HG03060 (cell line): ENCODE measurements at regions not wholly inside any gene's neighbourhood (a gene's known extent, or its start where the extent isn't known, plus 50 kb on each side); places are given as distances from the start of the nearest gene placed in this dataset.
A peak's percentile ranks its signal among the peaks of the same experiment; 100 is the strongest.

ENCODE experiments used
- ATAC-seq: cut with Tn5 transposase; IDR thresholded peaks from one replicate; pipeline ENCODE4 v1.9.1; 2021; ENCODE audit warnings: low read depth, moderate number of reproducible peaks; ENCODE audit not compliant: unreplicated experiment

DNA sequence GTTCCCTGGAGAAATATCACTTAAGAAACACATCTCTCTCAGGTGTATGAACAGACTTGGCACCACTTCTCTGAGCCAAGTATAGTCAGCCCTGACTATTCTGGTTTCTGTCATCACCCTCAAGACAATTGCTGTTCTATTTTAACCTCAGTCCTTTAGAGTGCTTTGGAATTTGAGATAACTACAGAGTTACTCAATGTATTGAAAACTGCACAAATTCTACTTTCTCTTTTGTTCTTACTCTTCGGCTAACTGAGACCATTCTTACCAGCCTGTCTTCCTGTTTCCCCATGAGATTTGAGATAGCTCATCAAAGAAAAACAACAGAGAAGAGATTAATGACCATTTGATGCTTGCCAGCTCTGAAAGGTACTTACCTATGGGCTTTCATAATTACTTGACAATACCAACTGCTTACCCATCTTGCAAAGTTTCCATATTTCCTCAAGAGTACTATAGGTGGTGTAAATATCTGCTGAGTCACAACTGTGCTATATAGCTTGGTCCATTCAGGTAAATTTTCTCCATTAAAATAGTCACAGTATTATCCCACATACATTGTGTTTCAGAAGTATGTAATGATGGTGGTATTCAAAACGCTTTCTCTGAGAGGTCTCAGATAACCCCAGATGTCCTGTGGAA is 467.5 kb upstream of the CHST9 start:
- peak; percentile 56 for ATAC-seq

DNA sequence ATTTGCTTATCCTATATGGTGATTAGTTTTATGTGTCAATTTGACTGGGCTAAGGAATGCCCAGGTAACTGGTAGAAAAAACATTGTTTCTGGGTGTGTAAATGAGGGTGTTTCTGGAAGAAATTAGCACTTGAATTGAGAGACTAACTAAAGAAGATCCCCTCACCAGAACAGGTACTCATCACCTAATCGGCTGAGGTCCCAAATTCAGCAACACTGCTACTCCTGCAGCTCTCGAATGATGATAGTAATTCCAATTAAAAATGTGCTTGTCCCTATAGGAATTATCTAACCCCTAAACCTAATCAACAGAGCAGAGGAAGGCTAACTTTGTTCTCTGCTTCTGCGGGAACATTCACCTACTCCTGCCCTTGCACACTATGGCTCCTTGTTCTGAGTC is 464.5 kb upstream of the CHST9 start:
- ATAC-seq: no peak

DNA sequence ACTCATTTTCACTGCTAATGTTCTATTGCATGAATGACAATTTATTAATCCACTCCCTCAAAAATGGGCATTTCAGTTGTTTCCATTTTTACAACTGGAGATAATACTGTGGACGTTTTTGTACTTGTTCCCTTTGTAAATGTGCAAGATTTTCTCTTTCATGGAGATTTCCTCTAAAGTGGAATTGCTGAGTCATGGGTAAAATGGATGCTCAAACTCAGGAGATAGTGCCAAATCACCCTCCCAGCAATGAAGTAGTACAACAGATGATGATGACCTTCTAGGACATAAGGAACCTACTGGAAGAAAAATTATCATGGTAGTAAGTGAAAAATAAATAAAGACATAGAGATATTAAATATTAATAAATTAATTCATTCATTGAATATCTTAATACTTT is 460.8 kb upstream of the CHST9 start:
- no peak for ATAC-seq

DNA sequence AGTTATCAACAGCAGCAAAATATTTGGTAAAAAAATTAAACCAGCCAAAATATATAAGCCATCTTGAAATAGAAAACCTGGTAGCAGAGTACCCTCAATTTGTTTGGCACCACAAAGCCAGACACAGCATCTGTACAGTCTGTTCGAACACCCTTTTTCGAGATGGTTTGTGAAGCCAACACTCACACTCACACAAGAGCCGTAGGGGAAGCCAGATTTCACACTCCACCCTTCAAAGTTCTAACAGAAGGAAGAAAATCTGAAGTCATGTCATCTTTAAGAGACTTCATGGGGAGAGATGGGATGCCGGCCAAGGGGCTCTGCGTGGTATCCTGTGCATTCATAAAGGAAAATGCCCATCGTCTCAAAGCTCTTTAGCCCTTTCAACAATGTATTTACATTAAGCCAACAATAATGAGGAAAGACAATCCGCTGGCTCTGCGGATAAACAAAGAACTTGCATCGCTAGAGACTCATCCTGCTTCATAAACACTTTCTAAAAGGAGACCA is 451.5 kb upstream of the CHST9 start:
- ATAC-seq: no peak

DNA sequence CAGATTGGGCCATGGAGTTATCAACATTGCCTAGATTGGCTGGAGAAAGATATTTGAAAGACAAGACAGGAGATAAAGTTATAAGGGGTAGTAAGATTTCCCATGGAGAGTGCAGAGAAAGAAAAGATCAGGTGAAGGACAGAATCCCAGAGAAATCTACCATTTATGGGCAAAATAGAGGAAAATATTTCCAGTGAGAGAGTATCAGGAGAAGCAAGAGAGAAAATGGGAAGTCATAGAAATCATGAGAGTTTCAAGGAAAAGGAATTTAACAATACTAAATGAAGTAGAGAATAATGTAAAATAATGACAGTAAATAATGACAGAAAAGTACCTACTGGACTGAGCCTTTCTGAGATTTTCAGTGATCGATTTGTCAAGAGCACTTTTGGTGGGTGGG is 447.6 kb upstream of the CHST9 start:
- no peak for ATAC-seq

DNA sequence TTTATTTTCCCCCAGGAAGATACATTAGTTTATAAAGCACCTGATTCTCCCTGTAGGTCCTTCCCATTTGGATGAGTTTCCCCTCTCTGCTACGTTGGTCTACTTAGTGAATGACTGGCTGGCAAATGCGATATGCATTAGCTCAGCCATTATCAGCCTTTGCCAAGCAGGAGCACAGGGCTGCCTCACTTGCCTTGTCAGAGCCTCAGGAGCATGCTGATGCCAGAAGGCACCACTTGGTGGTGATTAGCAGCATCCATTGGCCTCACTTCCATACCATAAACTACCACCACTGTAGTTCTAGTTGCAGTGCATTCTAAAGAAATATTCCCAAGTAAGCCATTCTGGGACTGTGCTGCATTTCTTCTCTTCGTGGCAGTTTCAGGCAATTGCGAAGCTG is 442.8 kb upstream of the CHST9 start:
- ATAC-seq: no peak

DNA sequence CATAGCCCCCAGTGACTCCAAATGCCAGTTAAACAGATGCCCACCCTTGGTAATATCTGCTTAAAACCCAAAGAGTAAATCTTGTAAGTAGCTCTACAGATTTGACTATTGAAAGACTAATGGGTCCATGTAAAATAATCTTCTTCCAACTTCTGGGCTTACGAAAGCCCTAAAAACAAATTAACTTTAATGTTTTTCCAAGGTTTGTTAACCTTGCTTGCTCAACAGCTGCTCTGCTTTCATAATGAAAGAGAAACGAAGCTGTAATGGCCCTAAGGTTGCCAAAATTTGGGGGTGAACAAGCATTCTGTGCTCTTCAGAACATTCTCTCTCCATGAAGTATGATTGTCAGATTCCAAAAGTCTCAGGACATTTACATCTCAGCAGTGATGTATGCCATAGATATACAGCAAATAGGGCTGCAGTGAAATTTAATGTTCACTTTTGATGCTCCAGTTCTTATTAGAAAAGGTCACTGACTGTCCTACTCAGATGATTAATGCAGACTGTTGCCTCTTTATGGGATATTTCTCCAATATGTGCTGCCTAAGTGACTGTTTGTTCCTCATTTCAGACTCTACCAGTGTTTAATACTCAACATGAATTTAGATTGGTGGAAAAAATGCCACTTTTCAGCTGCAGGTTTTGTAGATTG is 436.3 kb upstream of the CHST9 start:
- ATAC-seq: no peak

DNA sequence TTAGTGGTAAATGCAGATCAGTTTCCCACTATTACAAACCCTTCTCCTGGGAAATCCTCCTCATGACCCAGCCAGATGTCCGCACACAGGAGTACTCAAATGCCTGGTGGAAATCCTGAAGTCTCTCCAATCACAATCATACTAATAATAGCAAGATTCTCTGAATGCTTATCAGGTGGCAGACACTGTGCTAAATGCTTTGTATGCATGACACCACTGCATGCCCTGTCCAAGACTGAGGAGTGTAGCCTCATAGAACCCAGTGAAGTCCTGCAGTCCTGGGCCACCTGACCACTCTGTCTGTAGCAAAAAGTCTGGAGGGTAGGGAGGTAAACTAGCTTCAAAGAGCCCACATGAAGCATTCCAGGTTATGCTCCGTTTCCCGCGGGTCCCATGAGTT is 434.8 kb upstream of the CHST9 start:
- ATAC-seq: no peak

DNA sequence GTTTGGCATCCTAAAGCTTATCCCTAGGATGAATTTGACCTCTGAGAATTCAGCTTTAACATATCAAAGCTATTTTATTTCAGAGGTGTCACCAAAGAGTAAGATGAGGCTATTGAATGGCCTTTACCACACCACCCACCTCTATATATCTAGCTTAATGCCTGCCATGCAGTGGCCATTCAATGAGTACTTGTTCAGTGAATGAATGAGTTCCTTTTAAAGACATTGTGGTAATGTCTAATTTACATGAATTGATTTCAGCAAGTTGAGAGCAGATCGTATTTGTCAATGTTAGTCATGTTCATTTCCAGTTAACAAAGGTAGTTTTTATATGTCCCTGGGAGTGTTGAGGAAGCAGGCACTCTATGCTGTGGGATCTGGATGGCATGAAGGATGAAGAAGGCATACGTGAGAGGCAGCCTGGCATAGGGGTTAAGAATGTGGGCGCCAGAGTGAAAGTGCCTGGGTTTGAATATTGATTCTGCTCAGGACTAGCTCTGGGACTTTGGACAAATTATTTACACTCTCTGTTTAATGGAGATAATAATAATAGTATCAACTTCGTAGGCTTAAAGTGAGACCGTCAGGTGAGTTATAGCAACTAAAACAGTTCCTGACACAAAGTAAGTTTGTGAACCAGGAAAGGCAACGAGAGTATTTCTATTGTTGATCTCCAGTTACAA is 434.1 kb upstream of the CHST9 start:
- ATAC-seq: no peak

DNA sequence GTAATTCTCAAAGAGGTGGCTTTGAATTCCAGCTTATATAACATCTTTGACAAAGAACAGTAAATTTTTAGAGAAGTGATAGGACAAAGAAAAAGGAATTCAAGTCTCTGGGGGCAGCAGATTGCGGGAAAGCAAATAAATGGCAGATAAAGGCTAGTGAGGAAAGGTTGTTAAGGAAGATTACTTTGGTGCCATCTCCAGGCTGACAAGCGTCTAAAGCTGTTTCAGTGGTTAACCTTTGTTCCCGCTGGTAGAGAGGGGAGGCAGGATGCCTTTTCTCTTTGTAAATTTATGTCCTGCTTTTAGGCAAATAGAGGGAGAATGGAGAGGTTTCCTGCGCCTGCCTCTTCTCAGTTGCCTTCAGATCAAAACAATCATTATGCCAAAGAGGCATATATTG is 431.2 kb upstream of the CHST9 start:
- ATAC-seq: no peak

DNA sequence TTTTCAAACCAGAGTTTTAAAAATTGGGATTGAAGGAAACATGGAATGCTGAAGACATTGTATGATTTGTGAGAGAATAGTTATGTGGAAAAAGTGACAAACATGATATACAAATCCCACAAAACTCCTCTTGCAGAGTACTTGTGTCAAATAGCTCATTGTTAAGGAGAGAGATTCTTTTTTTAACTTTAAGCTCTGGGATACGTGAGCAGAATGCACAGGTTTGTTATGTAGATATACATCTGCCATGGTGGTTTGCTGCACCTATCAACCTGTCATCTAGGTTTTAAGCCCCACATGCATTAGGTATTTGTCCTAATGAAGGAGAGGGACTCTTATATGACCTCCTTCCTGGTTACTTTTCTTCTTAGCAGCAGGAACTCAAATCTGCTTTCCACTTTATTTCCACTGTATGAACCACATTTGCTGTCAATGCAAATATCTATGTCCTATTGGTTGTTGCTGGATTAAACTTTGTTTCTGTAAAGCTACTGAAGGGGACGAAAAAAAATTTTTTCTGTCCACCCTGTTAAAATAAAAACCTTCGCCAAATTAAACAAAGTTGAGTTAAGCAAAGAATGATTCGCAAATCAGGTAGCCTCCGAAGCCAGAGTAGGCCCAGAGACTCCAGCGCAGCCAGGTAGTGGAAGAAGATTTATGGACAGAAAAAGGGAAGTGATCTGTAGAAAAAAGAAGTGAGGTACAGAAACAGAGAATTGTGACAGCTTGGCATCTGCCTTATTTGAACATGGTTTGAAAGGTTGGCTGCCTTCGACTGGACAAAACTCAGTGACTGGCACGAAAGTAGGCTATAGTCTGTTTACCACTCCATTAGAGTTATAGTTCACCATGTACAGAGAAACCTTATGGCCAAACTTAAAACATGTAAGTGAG is 430.1 kb upstream of the CHST9 start:
- no peak for ATAC-seq

DNA sequence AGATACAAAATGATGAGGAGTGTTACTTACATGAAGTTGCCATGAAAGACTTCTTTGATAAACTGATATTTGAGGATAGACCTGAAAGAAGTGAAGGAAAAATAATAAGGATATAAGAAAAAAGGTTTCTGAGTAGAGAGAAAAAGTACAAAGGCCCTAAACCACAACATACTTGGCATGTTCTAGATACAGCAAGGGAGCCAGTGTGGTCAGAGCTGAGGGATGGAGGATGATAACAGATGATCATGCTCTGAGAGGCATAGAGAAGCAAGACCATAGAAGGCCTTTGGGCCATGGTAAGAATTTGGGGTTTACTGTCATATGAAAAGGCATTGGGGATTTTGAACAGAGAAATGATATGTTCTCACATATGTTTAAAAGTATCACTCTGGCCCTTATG is 424.1 kb upstream of the CHST9 start:
- ATAC-seq: no peak

DNA sequence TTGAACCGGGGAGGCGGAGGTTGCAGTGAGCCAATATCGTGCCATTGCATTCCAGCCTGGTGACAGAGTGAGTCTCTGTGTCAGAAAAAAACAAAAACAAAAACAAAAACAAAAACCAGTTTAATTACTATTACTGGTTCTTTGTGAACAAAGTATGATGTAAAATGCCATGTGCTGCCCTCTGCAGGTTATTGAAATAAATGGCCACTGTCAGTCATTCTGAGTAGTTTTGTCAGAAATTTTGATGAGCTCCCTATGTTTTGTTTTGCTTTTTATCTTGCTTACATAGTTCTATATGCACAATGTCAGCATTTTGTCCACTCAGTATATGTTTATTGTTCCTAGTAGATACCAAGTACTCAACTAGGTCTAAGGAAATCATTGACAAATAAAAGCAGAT is 423.6 kb upstream of the CHST9 start:
- no peak for ATAC-seq

DNA sequence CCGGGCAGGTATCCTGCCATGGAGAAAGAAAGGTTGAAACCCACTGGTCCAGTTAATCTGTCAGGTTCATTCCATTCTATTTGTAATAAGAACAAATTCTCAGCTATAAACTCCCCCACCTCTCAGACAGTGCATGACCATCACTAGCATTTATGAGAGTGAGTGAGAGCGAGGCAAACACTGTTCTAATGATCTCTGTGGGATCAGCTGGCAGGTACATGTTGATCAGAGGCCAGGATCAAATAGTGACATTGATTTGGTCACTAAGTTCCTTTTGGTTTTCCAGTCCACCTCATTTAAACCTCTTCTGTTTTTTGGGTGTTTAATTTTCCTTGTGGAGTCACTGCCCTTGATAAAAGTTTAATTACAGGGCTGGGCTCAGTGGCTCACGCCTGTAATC is 423.1 kb upstream of the CHST9 start:
- ATAC-seq: no peak

DNA sequence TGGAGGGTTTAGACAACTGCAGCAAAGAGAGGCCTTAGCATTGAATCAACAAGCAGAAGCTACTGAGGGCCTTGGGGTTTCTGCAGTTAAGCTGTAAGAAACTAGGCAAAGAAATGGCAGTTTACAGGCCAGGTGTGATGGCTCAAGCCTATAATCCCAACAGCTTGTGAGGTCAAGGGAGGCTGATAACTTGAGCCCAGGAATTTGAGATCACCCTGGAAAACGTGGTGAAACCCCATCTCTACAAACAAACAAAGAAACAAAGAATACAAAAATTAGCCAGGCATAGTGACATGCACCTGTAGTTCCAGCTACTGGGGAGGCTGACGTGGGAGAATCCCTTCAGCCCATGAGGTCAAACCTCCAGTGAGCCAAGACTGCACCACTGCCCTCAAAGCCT is 421.6 kb upstream of the CHST9 start:
- no peak for ATAC-seq

DNA sequence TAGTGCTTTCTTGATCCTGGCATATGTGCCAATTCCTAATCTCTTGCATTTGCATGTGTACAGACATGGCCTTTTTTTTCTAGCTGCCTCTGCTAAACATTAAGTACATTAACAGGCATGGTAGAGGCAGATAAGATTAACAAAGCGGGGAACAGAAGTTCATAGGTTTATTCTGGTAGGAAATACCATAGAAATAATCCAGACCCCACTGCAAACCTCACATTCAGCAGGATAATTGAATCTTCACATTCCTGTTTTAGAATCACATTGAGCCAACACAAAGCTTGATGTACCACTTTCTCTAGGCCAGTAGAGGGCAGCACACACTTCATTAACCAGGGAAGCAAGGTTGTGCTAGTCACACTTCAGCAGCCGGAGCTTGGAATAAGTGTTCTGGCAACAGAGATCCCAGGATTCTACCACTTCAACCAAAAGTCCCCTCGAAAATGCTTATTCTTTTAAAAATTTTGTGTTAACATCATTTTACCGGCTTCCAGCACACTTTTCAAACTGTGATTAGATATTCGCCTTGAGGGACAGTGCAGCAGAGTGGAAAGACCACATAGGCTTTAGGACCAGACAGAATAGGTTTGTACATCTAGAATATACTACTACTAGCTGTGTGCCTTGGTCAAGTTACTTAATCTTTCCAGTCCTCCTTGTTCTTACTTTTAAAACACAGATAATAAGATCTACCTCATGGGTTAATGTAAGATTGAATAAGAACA is 420.2 kb upstream of the CHST9 start:
- ATAC-seq: peak; percentile 69

DNA sequence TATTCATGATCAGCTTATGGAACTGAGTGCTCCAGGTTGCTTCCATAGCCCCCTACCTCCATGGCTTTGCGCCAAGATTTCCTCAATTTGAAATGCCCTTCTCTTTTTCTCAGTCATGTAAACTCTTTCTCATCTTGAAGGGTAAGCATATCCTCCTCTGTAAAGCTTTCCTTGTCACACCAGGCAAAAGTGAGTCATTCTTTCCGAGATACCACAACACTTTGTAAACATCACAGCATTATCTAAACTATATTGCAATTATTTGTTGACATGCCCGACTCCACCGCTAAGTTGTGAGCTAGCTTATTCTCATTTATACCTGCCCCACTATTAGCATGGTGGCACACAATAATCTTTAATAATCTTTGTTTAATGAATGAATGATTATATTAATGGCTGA is 419.5 kb upstream of the CHST9 start:
- no peak for ATAC-seq

DNA sequence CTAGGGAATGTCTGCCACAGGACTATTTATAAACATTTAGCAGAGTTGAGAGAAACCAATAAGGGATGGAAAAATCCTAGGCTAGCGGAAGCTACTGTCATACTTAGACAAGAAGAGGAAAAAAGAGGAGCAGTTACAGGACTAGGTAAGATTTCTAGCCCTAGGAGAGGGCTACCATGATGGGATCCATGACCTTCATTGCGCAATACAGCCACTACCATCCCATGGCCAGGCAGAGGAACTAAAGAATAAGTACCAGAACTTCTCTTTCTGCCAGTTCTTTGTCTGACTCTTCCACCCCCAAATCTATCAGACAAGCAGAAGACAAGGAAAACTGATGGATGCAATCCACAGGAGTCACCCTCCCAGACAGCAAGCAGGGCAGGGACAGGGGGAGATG is 417.0 kb upstream of the CHST9 start:
- ATAC-seq: no peak

DNA sequence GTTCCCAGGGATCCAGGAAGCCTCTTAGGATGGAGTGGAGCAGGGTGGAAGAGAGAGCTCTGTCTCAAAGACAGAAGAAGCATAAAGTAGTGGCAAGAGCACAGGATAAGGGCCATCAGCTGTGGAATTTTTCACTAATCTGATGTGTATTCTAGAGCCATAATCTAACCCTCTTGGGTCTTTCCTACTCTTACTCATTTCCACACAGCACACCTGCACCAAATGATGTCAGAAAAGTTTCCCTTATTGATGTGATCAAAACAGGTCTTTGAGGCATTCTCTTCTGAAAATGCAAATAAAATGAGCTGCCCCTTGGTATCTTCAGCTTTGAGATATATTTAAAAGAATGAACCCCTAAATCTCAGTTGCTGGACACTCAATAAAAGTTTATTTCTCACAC is 415.1 kb upstream of the CHST9 start:
- no peak for ATAC-seq

DNA sequence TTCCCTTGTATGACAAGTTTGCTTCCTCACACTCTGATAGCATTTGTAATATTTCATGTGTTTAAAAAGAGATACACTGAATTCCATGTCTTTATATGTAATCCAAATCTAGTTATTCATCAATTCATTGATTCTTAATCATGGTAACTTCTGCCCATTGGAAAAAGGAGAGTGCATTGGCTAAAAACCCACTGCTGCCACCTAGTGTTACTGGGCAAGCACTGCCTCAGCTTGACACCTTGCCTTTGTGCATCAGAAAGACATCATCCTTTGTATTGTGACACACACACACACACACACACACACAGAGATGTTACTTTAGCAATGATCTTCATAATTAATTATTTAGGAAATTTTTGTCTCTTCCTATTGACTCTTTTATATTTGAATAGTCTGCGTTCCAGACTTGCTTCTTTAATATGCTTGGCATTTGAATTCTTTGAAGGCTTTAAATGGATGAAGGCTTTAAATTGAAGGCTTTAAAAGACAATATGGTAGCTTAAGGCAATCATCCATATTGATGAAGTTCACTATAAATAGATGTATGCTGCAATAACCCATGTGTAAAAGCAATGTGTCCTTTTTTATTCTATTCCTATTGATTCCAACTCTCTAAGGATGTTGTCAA is 414.2 kb upstream of the CHST9 start:
- ATAC-seq: peak; percentile 83
